Kidney (tissue), 13 donors: ENCODE measurements at regions not wholly inside any gene's neighbourhood (a gene's known extent, or its start where the extent isn't known, plus 50 kb on each side); places are given as distances from the start of the nearest gene placed in this dataset.

Experiments used
- DNase-seq, 5 donors: peaks; one replicate each; pipeline ENCODE4 v3.0.0-alpha.2; 2013 to 2020
- FAIRE-seq: peaks from 2 replicates; lab custom pipeline; 2012; peaks lifted over from hg19 to GRCh38; lab: Jason Lieb, UNC
- H3K27ac ChIP-seq, 2 donors: one replicate each; pipeline ENCODE4 v1.7.0; 2013; ENCODE audit warnings: low read depth in 2 of 2, low read length in 2 of 2, inconsistent platforms in 1 of 2
- H3K27me3 ChIP-seq: one replicate; pipeline ENCODE4 v1.7.1; 2013; ENCODE audit warnings: low read length, inconsistent platforms; ENCODE audit not compliant: control insufficient read depth, insufficient read depth
- H3K36me3 ChIP-seq, 3 donors: one replicate each; pipeline versions ENCODE4 v1.7.0 to v1.7.1; 2013; ENCODE audit warnings: low read length in 3 of 3, control low read depth in 1 of 3, inconsistent platforms in 1 of 3; ENCODE audit not compliant: insufficient read depth in 3 of 3, control insufficient read depth in 2 of 3
- H3K4me1 ChIP-seq, 3 donors: one replicate each; pipeline versions ENCODE4 v1.7.0 to v1.7.1; 2013; ENCODE audit warnings: low read length in 3 of 3, inconsistent platforms in 1 of 3, low read depth in 1 of 3; ENCODE audit not compliant: control insufficient read depth in 2 of 3, insufficient read depth in 2 of 3
- H3K4me3 ChIP-seq, 3 donors: one replicate each; pipeline versions ENCODE4 v1.7.0 to v1.8.1; 2013; ENCODE audit warnings: low read length in 3 of 3, control low read depth in 1 of 3, inconsistent platforms in 1 of 3
- H3K9ac ChIP-seq, 3 donors: one replicate each; pipeline versions ENCODE4 v1.7.0 to v1.7.1; 2013; ENCODE audit warnings: low read length in 3 of 3, control low read depth in 1 of 3, inconsistent platforms in 1 of 3
- H3K9me3 ChIP-seq, 3 donors: one replicate each; pipeline versions ENCODE4 v1.7.0 to v1.7.1; 2013; ENCODE audit warnings: low read length in 3 of 3, control low read depth in 1 of 3, inconsistent platforms in 1 of 3; ENCODE audit not compliant: control insufficient read depth in 2 of 3, insufficient read depth in 1 of 3
- intact Hi-C: fragments of 100-400 bp; cut with DNase I; formaldehyde crosslinking; loops from one replicate; pipeline ENCODE4 v1.11.1; 2022
- TF ChIP-seq, protein P1 (sequence below): IDR thresholded peaks from 3 replicates; pipeline ENCODE4 v1.5.1; 2012; ENCODE audit warnings: mild to moderate bottlenecking, moderate library complexity, borderline replicate concordance; ENCODE audit not compliant: insufficient read depth; ENCODE audit errors: extremely low read depth
- donor health status: control.
- donor health status: control.
- donor health status: control.
- donor health status: control.
- donor health status: control.
- donor health status: DM: yes; HTN: yes; CAD: no.
- donor health status: Normal renal cell carcinoma (clear cell type).

DNA sequence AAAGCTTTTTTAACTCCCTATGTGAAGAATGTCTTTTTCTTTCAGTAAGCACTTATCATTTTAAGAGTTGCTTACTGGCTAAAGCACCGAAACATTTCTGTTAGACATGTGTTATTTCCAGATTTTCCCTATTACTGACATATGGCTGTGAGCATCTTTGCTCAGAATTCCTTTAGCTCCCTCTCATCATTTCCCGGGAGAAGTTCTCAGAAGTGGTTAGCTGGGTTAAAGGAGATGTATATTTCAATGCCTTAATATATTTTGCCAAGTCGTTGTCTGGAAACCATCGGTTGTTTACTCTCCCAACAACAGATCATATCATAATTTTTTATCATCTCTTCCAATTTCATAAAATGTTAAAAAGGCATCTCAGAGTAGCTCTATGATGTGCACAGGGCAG is 396.5 kb downstream of the OCA2 start:
- Histone ChIP-seq H3K27ac (no peak overlapping the region), H3K27me3 (no peaks in the 10 kb centered on the region), H3K4me1 (no peaks in the 10 kb centered on the region), H3K36me3 (no peaks in the 10 kb centered on the region), H3K4me3 (no peak overlapping the region), H3K9ac (no peak overlapping the region), H3K9me3 (no peaks in the 10 kb centered on the region)
- intact Hi-C loops: no loop called here
- no peak for FAIRE-seq
- TF ChIP-seq, protein P1, sequence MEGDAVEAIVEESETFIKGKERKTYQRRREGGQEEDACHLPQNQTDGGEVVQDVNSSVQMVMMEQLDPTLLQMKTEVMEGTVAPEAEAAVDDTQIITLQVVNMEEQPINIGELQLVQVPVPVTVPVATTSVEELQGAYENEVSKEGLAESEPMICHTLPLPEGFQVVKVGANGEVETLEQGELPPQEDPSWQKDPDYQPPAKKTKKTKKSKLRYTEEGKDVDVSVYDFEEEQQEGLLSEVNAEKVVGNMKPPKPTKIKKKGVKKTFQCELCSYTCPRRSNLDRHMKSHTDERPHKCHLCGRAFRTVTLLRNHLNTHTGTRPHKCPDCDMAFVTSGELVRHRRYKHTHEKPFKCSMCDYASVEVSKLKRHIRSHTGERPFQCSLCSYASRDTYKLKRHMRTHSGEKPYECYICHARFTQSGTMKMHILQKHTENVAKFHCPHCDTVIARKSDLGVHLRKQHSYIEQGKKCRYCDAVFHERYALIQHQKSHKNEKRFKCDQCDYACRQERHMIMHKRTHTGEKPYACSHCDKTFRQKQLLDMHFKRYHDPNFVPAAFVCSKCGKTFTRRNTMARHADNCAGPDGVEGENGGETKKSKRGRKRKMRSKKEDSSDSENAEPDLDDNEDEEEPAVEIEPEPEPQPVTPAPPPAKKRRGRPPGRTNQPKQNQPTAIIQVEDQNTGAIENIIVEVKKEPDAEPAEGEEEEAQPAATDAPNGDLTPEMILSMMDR: no peak
- peak in 1 of 5 donors; percentile 15 for DNase-seq

DNA sequence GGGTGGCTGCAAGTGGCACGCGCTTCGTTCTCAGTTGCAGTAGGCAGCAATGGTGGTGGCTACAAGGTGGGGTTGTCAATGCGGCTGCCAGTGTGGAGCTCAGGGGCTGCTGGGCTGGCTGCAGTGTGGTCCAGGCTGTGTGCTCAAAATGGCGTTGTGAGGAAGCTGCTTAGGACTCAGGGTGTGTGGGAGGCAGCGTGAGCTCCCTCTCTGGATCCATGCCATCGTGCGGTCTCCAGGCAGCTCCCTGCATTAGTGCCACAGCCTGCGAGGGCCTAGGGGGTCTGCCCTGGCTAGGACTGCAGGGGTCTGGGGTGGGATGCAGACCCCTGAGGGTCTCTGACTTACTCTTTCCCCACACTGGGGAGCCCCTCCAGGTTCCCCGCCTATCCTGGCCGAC is 397.2 kb downstream of the OCA2 start:
- FAIRE-seq: no peak
- H3K9me3 ChIP-seq: no peaks in the 10 kb centered on the region
- DNase-seq: no peak
- intact Hi-C loops: no loop called here
- no peaks in the 10 kb centered on the region for H3K36me3 ChIP-seq
- H3K27me3 ChIP-seq: no peaks in the 10 kb centered on the region
- H3K4me1 ChIP-seq: no peaks in the 10 kb centered on the region
- H3K27ac ChIP-seq: no peak overlapping the region
- TF ChIP-seq, protein P1: no peak
- H3K4me3 ChIP-seq: no peak overlapping the region
- no peak overlapping the region for H3K9ac ChIP-seq

DNA sequence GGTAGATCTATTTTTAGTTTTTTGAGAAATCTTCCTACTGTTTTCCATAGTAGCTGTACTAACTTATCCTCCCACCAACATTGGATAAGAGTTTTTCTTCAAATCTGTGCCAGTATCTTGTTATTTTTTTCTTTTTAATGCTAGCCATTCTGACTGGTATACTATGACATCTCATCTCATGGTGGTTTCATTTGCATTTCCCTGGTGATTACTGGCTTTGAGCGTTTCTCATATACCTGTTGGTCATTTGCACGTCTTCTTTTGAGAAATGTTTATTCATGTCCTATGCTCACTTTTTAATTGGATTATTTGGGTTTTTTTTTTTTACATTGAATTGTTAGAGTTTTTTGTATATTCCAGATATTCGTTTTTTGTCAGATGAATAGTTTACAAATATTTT is 398.1 kb downstream of the OCA2 start:
- Histone ChIP-seq H3K4me3 (no peak overlapping the region), H3K4me1 (no peaks in the 10 kb centered on the region), H3K36me3 (no peaks in the 10 kb centered on the region), H3K9me3 (no peaks in the 10 kb centered on the region), H3K27me3 (no peaks in the 10 kb centered on the region), H3K27ac (no peak overlapping the region), H3K9ac (no peak overlapping the region)
- DNase-seq (no peak), FAIRE-seq (no peak)
- TF ChIP-seq, protein P1: no peak
- intact Hi-C loops: no loop called here

DNA sequence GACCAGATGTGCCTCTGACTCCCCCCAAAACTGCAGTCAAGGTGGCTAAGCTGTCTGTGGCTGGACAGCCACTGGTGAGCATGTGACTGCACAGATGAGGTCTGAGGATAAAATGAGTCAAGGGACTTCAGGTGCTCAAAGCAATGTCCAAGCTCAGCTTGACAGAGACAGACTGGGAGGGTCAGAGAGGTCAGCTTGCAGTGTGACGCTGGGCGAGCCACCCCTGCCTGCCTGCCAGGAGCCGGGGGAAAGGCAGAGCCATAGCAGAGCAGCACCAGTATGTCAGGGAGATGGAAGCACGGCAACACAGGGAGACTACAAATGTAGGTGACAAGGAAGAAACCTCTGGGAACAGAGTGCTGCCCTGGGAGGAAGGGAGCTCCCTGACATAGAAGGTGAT is 399.4 kb downstream of the OCA2 start:
- intact Hi-C loops: no loop called here
- DNase-seq (no peak), FAIRE-seq (no peak)
- Histone ChIP-seq H3K36me3 (no peaks in the 10 kb centered on the region), H3K27ac (no peak overlapping the region), H3K9me3 (no peaks in the 10 kb centered on the region), H3K27me3 (no peaks in the 10 kb centered on the region), H3K9ac (no peak overlapping the region), H3K4me1 (no peaks in the 10 kb centered on the region), H3K4me3 (no peak overlapping the region)
- TF ChIP-seq, protein P1: no peak
